ENCODE measurements at regions not wholly inside any gene's neighbourhood (a gene's known extent, or its start where the extent isn't known, plus 50 kb on each side); places are given as distances from the start of the nearest gene placed in this dataset.

DNA sequence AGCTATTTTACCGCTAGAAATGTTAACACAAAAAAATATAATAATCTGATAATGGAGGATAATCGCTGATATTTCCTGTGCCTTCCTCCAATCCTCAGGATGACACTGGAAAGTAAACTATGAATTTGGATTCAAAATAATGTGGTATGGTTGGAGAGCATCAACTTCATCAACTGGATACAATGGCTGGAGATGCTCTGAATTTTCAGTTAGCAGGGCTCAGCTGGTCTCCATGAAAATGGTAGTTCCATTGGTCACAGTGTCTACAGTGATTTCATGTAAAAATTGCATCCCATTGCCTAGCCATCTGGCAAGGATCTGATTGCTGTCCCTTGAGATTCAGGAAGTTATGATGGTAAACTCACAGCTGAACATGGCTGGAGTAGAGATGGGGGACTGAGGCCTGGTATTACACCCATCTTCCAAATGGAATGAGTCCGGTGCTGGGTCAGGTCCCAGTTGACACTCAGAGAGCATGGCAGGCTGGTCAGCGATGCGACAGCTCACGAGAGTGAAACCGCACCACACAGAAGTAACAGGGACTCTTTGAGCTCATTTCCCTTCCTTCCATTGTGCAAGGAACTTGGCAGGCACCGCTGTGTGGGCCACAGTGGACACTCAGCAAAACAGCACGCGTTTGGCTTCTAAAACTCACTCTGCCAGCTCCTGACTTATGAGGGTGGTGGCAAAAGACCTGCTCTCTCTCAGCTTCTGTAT, 142.4 kb upstream of the TNFAIP3 start:
- no peak for DNase-seq
- H3K36me3 ChIP-seq (ENCODE audit: control insufficient read depth in 4 of 4, insufficient read depth in 4 of 4, low read length in 3 of 4), result no peaks in the 10 kb centered on the region
- H3K9me3 ChIP-seq (ENCODE audit: control extremely low read depth in 1 of 5, control insufficient read depth in 4 of 5, insufficient read depth in 2 of 5, low read depth in 1 of 5, low read length in 4 of 5), result no peaks in the 10 kb centered on the region
- H3K4me1 ChIP-seq (ENCODE audit: control extremely low read depth in 1 of 4, control insufficient read depth in 4 of 4, insufficient read depth in 4 of 4, low read length in 3 of 4), result peaks cover 10 to 30% (median 18%) of the 10 kb centered on the region in 4 experiments
- 96% methylated on average over 8 of the region's 10 CpGs for WGBS (ENCODE audit: insufficient coverage)
- no peak overlapping the region for H3K4me3 ChIP-seq (ENCODE audit: control insufficient read depth in 1 of 7, extremely low read depth in 1 of 7, insufficient read depth in 4 of 7, low read depth in 2 of 7, low read length in 6 of 7)
- H3K27ac ChIP-seq (ENCODE audit: insufficient read depth in 1 of 2, low read depth in 1 of 2, low read length in 2 of 2, poor library complexity in 1 of 2, severe bottlenecking in 2 of 2), result no peak overlapping the region
- POLR2A ChIA-PET, result no interaction called here
- CTCF ChIA-PET, result interaction anchor here (1.0 to 1.3 kb wide), 4 partner anchors 8 to 26 kb away, joined by 3 read pairs; no protein-coding TSS in a partner anchor
- H3K27me3 ChIP-seq (replicated peaks in 2 of 5; ENCODE audit: control insufficient read depth in 4 of 5, insufficient read depth in 5 of 5, low read length in 4 of 5), result no peaks in the 10 kb centered on the region

DNA sequence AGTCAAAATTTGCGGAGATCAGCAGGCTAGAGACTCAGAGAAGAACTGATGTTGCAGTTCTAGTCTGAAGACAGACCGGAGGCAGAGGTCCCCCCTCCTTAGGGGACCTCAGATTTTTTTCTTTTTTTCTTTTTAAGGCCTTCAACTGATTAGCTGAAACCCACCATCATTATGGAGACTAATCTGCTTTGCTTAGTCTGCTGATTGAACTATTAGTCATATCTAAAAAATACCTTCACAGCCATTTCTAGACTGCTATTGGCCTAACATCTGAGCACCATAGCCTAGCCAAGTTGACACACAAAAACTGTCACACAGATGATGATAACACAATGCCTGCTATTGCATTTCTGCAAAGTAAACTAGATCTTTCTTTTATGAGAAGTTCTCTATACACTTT, 141.1 kb upstream of the TNFAIP3 start:
- Histone ChIP-seq H3K36me3 (ENCODE audit: control insufficient read depth in 4 of 4, insufficient read depth in 4 of 4, low read length in 3 of 4) (no peaks in the 10 kb centered on the region), H3K27ac (ENCODE audit: insufficient read depth in 1 of 2, low read depth in 1 of 2, low read length in 2 of 2, poor library complexity in 1 of 2, severe bottlenecking in 2 of 2) (no peak overlapping the region), H3K4me1 (ENCODE audit: control extremely low read depth in 1 of 4, control insufficient read depth in 4 of 4, insufficient read depth in 4 of 4, low read length in 3 of 4) (peaks cover 10 to 30% (median 18%) of the 10 kb centered on the region in 4 experiments), H3K9me3 (ENCODE audit: control extremely low read depth in 1 of 5, control insufficient read depth in 4 of 5, insufficient read depth in 2 of 5, low read depth in 1 of 5, low read length in 4 of 5) (no peaks in the 10 kb centered on the region), H3K4me3 (ENCODE audit: control insufficient read depth in 1 of 7, extremely low read depth in 1 of 7, insufficient read depth in 4 of 7, low read depth in 2 of 7, low read length in 6 of 7) (no peak overlapping the region), H3K27me3 (replicated peaks in 2 of 5; ENCODE audit: control insufficient read depth in 4 of 5, insufficient read depth in 5 of 5, low read length in 4 of 5) (no peaks in the 10 kb centered on the region)
- DNase-seq, result no peak
- ChIA-PET POLR2A (no interaction called here), CTCF (interaction anchor here (0.8 to 1.2 kb wide), 2 partner anchors 9 to 141 kb away, joined by 3 read pairs; partner anchors contain the start of gene TNFAIP3)
- WGBS (ENCODE audit: insufficient coverage), result 100% methylated on average over 2 of the region's 2 CpGs

- H3K27ac ChIP-seq (ENCODE audit: insufficient read depth in 1 of 2, low read depth in 1 of 2, low read length in 2 of 2, poor library complexity in 1 of 2, severe bottlenecking in 2 of 2), result no peak overlapping the region
- ChIA-PET CTCF (interaction anchor here (0.8 to 1.6 kb wide), 3 partner anchors 12 to 142 kb away, joined by 3 read pairs; partner anchors contain the start of gene TNFAIP3), POLR2A (no interaction called here)
- H3K36me3 ChIP-seq (ENCODE audit: control insufficient read depth in 4 of 4, insufficient read depth in 4 of 4, low read length in 3 of 4), result no peaks in the 10 kb centered on the region
- no peaks in the 10 kb centered on the region for H3K9me3 ChIP-seq (ENCODE audit: control extremely low read depth in 1 of 5, control insufficient read depth in 4 of 5, insufficient read depth in 2 of 5, low read depth in 1 of 5, low read length in 4 of 5)
- H3K27me3 ChIP-seq (replicated peaks in 2 of 5; ENCODE audit: control insufficient read depth in 4 of 5, insufficient read depth in 5 of 5, low read length in 4 of 5), result no peaks in the 10 kb centered on the region
- DNase-seq, result no peak
- WGBS (ENCODE audit: insufficient coverage), result no CpG with 5 or more reads among the region's 1 CpG
- peaks cover 10 to 30% (median 20%) of the 10 kb centered on the region in 4 experiments for H3K4me1 ChIP-seq (ENCODE audit: control extremely low read depth in 1 of 4, control insufficient read depth in 4 of 4, insufficient read depth in 4 of 4, low read length in 3 of 4)
- H3K4me3 ChIP-seq (ENCODE audit: control insufficient read depth in 1 of 7, extremely low read depth in 1 of 7, insufficient read depth in 4 of 7, low read depth in 2 of 7, low read length in 6 of 7), result no peak overlapping the region
Measured at GRCh38 chr6:137726582-137726981, 140.5 kb upstream of the TNFAIP3 start.

- 94% methylated on average over 2 of the region's 4 CpGs for WGBS (ENCODE audit: insufficient coverage)
- ChIA-PET POLR2A (no interaction called here), CTCF (interaction anchor here (1.2 to 1.6 kb wide), 2 partner anchors 12 to 141 kb away, joined by 3 read pairs; no protein-coding TSS in a partner anchor)
- H3K4me1 ChIP-seq (ENCODE audit: control extremely low read depth in 1 of 4, control insufficient read depth in 4 of 4, insufficient read depth in 4 of 4, low read length in 3 of 4), result peaks cover 11 to 33% (median 24%) of the 10 kb centered on the region in 4 experiments
- no peaks in the 10 kb centered on the region for H3K36me3 ChIP-seq (ENCODE audit: control insufficient read depth in 4 of 4, insufficient read depth in 4 of 4, low read length in 3 of 4)
- DNase-seq, result no peak
- no peak overlapping the region for H3K27ac ChIP-seq (ENCODE audit: insufficient read depth in 1 of 2, low read depth in 1 of 2, low read length in 2 of 2, poor library complexity in 1 of 2, severe bottlenecking in 2 of 2)
- no peaks in the 10 kb centered on the region for H3K9me3 ChIP-seq (ENCODE audit: control extremely low read depth in 1 of 5, control insufficient read depth in 4 of 5, insufficient read depth in 2 of 5, low read depth in 1 of 5, low read length in 4 of 5)
- H3K27me3 ChIP-seq (replicated peaks in 2 of 5; ENCODE audit: control insufficient read depth in 4 of 5, insufficient read depth in 5 of 5, low read length in 4 of 5), result no peaks in the 10 kb centered on the region
- no peak overlapping the region for H3K4me3 ChIP-seq (ENCODE audit: control insufficient read depth in 1 of 7, extremely low read depth in 1 of 7, insufficient read depth in 4 of 7, low read depth in 2 of 7, low read length in 6 of 7)
Measured at GRCh38 chr6:137727216-137727765, 139.8 kb upstream of the TNFAIP3 start.

- ChIA-PET POLR2A (interaction anchor here (0.6 kb wide), 1 partner anchor 38 kb away, joined by 4 read pairs; no protein-coding TSS in a partner anchor), CTCF (interaction anchor here (1.2 to 1.4 kb wide), 2 partner anchors 10 to 54 kb away, joined by 3 read pairs; no protein-coding TSS in a partner anchor)
- H3K4me3 ChIP-seq (ENCODE audit: control insufficient read depth in 1 of 7, extremely low read depth in 1 of 7, insufficient read depth in 4 of 7, low read depth in 2 of 7, low read length in 6 of 7), result no peak overlapping the region
- H3K36me3 ChIP-seq (ENCODE audit: control insufficient read depth in 4 of 4, insufficient read depth in 4 of 4, low read length in 3 of 4), result no peaks in the 10 kb centered on the region
- H3K27me3 ChIP-seq (replicated peaks in 2 of 5; ENCODE audit: control insufficient read depth in 4 of 5, insufficient read depth in 5 of 5, low read length in 4 of 5), result no peaks in the 10 kb centered on the region
- peaks cover 4 to 25% (median 14%) of the 10 kb centered on the region in 4 experiments for H3K4me1 ChIP-seq (ENCODE audit: control extremely low read depth in 1 of 4, control insufficient read depth in 4 of 4, insufficient read depth in 4 of 4, low read length in 3 of 4)
- no peaks in the 10 kb centered on the region for H3K9me3 ChIP-seq (ENCODE audit: control extremely low read depth in 1 of 5, control insufficient read depth in 4 of 5, insufficient read depth in 2 of 5, low read depth in 1 of 5, low read length in 4 of 5)
- no peak for DNase-seq
- WGBS (ENCODE audit: insufficient coverage), result 94% methylated on average over 4 of the region's 6 CpGs
- no peak overlapping the region for H3K27ac ChIP-seq (ENCODE audit: insufficient read depth in 1 of 2, low read depth in 1 of 2, low read length in 2 of 2, poor library complexity in 1 of 2, severe bottlenecking in 2 of 2)
Measured at GRCh38 chr6:137728386-137729349, 138.4 kb upstream of the TNFAIP3 start.

- no peak overlapping the region for H3K27ac ChIP-seq (ENCODE audit: insufficient read depth in 1 of 2, low read depth in 1 of 2, low read length in 2 of 2, poor library complexity in 1 of 2, severe bottlenecking in 2 of 2)
- no peaks in the 10 kb centered on the region for H3K9me3 ChIP-seq (ENCODE audit: control extremely low read depth in 1 of 5, control insufficient read depth in 4 of 5, insufficient read depth in 2 of 5, low read depth in 1 of 5, low read length in 4 of 5)
- no peaks in the 10 kb centered on the region for H3K27me3 ChIP-seq (replicated peaks in 2 of 5; ENCODE audit: control insufficient read depth in 4 of 5, insufficient read depth in 5 of 5, low read length in 4 of 5)
- peaks cover 0 to 16% (median 10%) of the 10 kb centered on the region in 4 experiments for H3K4me1 ChIP-seq (ENCODE audit: control extremely low read depth in 1 of 4, control insufficient read depth in 4 of 4, insufficient read depth in 4 of 4, low read length in 3 of 4)
- ChIA-PET POLR2A (no interaction called here), CTCF (interaction anchor here (0.7 to 1.2 kb wide), 2 partner anchors 53 to 69 kb away, joined by 3 read pairs; no protein-coding TSS in a partner anchor)
- no peak overlapping the region for H3K4me3 ChIP-seq (ENCODE audit: control insufficient read depth in 1 of 7, extremely low read depth in 1 of 7, insufficient read depth in 4 of 7, low read depth in 2 of 7, low read length in 6 of 7)
- DNase-seq, result no peak
- no peaks in the 10 kb centered on the region for H3K36me3 ChIP-seq (ENCODE audit: control insufficient read depth in 4 of 4, insufficient read depth in 4 of 4, low read length in 3 of 4)
- 100% methylated on average over 4 of the region's 6 CpGs for whole genome bisulfite sequencing (ENCODE audit: insufficient coverage)
Measured at GRCh38 chr6:137729866-137730629, 137.0 kb upstream of the TNFAIP3 start.

All from common myeloid progenitor, CD34-positive (primary cell).